Naive B cell (primary cell): ENCODE measurements at regions not wholly inside any gene's neighbourhood (a gene's known extent, or its start where the extent isn't known, plus 50 kb on each side); places are given as distances from the start of the nearest gene placed in this dataset.
"Not testable (repeated sequence)": the region's sequence is repeated elsewhere in the genome, so short reads cannot be mapped to it uniquely, and the experiment has no call there.

Experiments used
- ATAC-seq, 2 donors: fragments of 150-1000 bp; cut with Tn5 transposase; 2 replicates each; pipeline ENCODE4 v1.10.0; 2021; ENCODE audit warnings: low read depth in 2 of 2, mild to moderate bottlenecking in 2 of 2, moderate library complexity in 2 of 2
- DNase-seq: peaks from one replicate; pipeline ENCODE4 v3.0.0; 2022
- H3K27ac Mint-ChIP-seq, 6 donors: one replicate each; pipeline ENCODE4 v1.8.0; 2020 to 2022; ENCODE audit warnings: mild to moderate bottlenecking in 6 of 6, mixed read lengths in 6 of 6, moderate library complexity in 5 of 6, inconsistent platforms in 2 of 6
- H3K27me3 Mint-ChIP-seq, 3 donors: one replicate each; pipeline ENCODE4 v1.8.0; 2021 to 2022; ENCODE audit warnings: mixed read lengths in 3 of 3, mild to moderate bottlenecking in 1 of 3
- H3K36me3 Mint-ChIP-seq, 2 donors: one replicate each; pipeline ENCODE4 v1.8.0; 2020 to 2022; ENCODE audit warnings: mixed read lengths in 2 of 2, inconsistent platforms in 1 of 2, mild to moderate bottlenecking in 1 of 2
- H3K4me1 Mint-ChIP-seq, 3 donors: one replicate each; pipeline ENCODE4 v1.8.0; 2020 to 2022; ENCODE audit warnings: mixed read lengths in 3 of 3, inconsistent platforms in 1 of 3, mild to moderate bottlenecking in 1 of 3, moderate library complexity in 1 of 3
- H3K4me3 Mint-ChIP-seq, 8 donors: one replicate each; pipeline ENCODE4 v1.8.0; 2020 to 2022; ENCODE audit warnings: mild to moderate bottlenecking in 8 of 8, mixed read lengths in 8 of 8, moderate library complexity in 8 of 8, inconsistent platforms in 2 of 8
- H3K9me3 Mint-ChIP-seq, 7 donors: one replicate each; pipeline ENCODE4 v1.8.0; 2020 to 2022; ENCODE audit warnings: mixed read lengths in 7 of 7, mild to moderate bottlenecking in 5 of 7, inconsistent platforms in 2 of 7, moderate library complexity in 1 of 7

DNA sequence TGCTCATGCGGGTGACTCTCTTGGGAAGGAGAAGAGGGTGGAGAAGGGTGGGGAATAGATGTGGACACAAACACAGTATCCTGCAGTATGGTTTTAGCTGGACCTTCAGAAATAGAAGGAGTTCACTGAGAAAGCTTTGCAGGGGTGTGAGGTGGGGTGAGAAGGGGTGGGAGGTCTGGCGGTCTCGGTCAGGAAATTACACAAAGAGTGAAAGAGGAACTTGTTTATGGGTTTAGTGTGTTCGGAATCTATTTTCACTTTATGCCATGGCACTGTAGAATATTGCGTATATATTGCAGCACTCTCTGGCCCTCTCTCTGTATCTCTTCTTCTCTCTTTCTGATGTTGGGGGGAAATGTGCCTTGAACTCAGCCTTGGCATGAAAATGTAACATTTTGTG is 148.2 kb upstream of the GOT2 start:
- Mint-ChIP-seq H3K9me3 (peaks cover 7 to 14% (median 12%) of the 10 kb centered on the region in 7 donors), H3K4me1 (peaks cover 4 to 13% (median 13%) of the 10 kb centered on the region in 3 donors), H3K36me3 (no peaks in the 10 kb centered on the region), H3K27me3 (peaks cover 0 to 19% (median 5%) of the 10 kb centered on the region in 3 donors), H3K4me3 (peak overlapping the region in 6 of 8 donors; percentile 1 to 67 (median 52)), H3K27ac (peak overlapping the region in 3 of 6 donors; percentile 21 to 92 (median 41))
- ATAC-seq = peak; percentile 50 to 66
- DNase-seq = no peak

- peaks cover 0 to 25% (median 15%) of the 10 kb centered on the region in 3 donors for H3K27me3 Mint-ChIP-seq
- not testable (repeated sequence) for H3K36me3 Mint-ChIP-seq, DNase-seq, H3K4me3 Mint-ChIP-seq, ATAC-seq, H3K27ac Mint-ChIP-seq
- peaks cover 8 to 23% (median 18%) of the 10 kb centered on the region in 7 donors for H3K9me3 Mint-ChIP-seq
- peaks cover 4 to 13% (median 12%) of the 10 kb centered on the region in 3 donors for H3K4me1 Mint-ChIP-seq
Measured at GRCh38 chr16:58878641-58879040, 144.5 kb upstream of the GOT2 start.

GRCh38 chr16:58866935-58867334 is 132.8 kb upstream of the GOT2 start:
- Mint-ChIP-seq H3K4me1 (no peaks in the 10 kb centered on the region), H3K4me3 (no peak overlapping the region), H3K9me3 (peaks cover 0 to 2% (median 0%) of the 10 kb centered on the region in 7 donors), H3K27me3 (peaks cover 0 to 4% (median 1%) of the 10 kb centered on the region in 3 donors), H3K36me3 (no peaks in the 10 kb centered on the region), H3K27ac (no peak overlapping the region)
- DNase-seq = no peak
- ATAC-seq = no peak

- H3K4me1 Mint-ChIP-seq = no peaks in the 10 kb centered on the region
- H3K4me3 Mint-ChIP-seq = no peak overlapping the region
- no peak overlapping the region for H3K27ac Mint-ChIP-seq
- H3K27me3 Mint-ChIP-seq = peaks cover 0 to 14% (median 11%) of the 10 kb centered on the region in 3 donors
- H3K36me3 Mint-ChIP-seq = no peaks in the 10 kb centered on the region
- DNase-seq (no peak), ATAC-seq (no peak)
- peaks cover 0 to 5% (median 2%) of the 10 kb centered on the region in 7 donors for H3K9me3 Mint-ChIP-seq
Measured at GRCh38 chr16:58863761-58864160, 129.6 kb upstream of the GOT2 start.

DNA sequence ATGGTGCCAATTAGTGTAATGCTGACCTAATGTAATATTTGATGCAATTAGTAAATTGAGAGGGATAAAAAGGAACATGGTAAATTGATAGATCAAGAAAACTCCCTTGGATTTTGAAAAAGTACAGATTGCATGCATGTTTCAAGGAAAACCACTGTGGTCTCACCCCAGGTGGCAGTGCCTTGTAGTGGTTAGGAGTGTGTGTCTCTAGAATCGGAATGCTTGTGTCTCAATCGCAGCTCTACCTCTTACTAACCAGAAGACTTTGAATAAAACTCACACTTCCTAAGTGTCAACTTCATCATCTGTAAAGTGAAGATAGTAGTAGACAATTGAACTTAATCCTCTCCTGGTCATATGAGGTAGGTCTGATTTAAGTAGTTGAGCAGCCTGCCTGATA is 128.9 kb upstream of the GOT2 start:
- DNase-seq (no peak), ATAC-seq (no peak)
- no peaks in the 10 kb centered on the region for H3K4me1 Mint-ChIP-seq
- no peak overlapping the region for H3K4me3 Mint-ChIP-seq
- H3K27me3 Mint-ChIP-seq = peaks cover 0 to 14% (median 11%) of the 10 kb centered on the region in 3 donors
- no peak overlapping the region for H3K27ac Mint-ChIP-seq
- H3K9me3 Mint-ChIP-seq = peaks cover 0 to 5% (median 2%) of the 10 kb centered on the region in 7 donors
- H3K36me3 Mint-ChIP-seq = no peaks in the 10 kb centered on the region

GRCh38 chr16:58862334-58863021 is 128.4 kb upstream of the GOT2 start:
- DNase-seq (no peak), ATAC-seq (no peak)
- H3K4me3 Mint-ChIP-seq = no peak overlapping the region
- peaks cover 0 to 5% (median 2%) of the 10 kb centered on the region in 7 donors for H3K9me3 Mint-ChIP-seq
- peaks cover 0 to 13% (median 11%) of the 10 kb centered on the region in 3 donors for H3K27me3 Mint-ChIP-seq
- H3K4me1 Mint-ChIP-seq = no peaks in the 10 kb centered on the region
- no peak overlapping the region for H3K27ac Mint-ChIP-seq
- H3K36me3 Mint-ChIP-seq = no peaks in the 10 kb centered on the region

GRCh38 chr16:58859958-58860669 is 126.0 kb upstream of the GOT2 start:
- no peak overlapping the region for H3K4me3 Mint-ChIP-seq
- peaks cover 0 to 11% (median 9%) of the 10 kb centered on the region in 3 donors for H3K27me3 Mint-ChIP-seq
- peaks cover 0 to 5% (median 4%) of the 10 kb centered on the region in 3 donors for H3K4me1 Mint-ChIP-seq
- H3K36me3 Mint-ChIP-seq = no peaks in the 10 kb centered on the region
- H3K9me3 Mint-ChIP-seq = peaks cover 0 to 5% (median 0%) of the 10 kb centered on the region in 7 donors
- DNase-seq = no peak
- H3K27ac Mint-ChIP-seq = no peak overlapping the region
- ATAC-seq = no peak

- DNase-seq, H3K4me3 Mint-ChIP-seq, ATAC-seq, H3K27ac Mint-ChIP-seq, H3K9me3 Mint-ChIP-seq, H3K36me3 Mint-ChIP-seq: not testable (repeated sequence)
- H3K4me1 Mint-ChIP-seq = peaks cover 0 to 12% (median 5%) of the 10 kb centered on the region in 3 donors
- H3K27me3 Mint-ChIP-seq = peaks cover 0 to 11% (median 9%) of the 10 kb centered on the region in 3 donors
Measured at GRCh38 chr16:58858577-58858976, 124.5 kb upstream of the GOT2 start.

DNA sequence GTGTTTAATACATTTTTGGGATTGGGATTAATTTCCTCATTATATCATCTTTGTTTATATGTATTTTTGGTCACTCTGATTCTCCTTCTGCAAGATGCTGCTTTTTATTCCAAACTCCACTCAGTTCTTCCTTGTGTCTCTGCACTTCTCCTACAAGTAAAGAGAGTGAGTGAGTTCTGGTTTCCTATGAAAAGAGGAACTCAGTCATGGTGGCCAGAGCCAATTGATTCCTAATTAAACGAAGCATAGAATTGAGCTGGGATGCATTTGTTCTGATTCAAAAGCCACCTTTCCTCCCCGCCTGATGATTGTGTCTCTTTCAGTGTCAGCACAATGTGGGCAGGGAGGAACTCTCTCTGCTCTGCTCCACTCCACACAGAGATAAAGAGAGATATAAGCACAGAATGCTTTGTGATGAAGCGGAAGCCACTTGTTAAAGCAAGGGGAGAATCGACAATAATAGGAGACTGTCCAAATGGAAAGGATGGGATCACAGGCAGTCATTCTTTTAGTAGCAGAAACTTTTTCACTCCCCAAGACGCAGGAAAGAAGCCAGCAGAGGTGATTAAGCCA is 121.3 kb upstream of the GOT2 start:
- H3K27ac Mint-ChIP-seq = peak overlapping the region in 3 of 6 donors; percentile 45 to 84 (median 57)
- peaks cover 6 to 12% (median 9%) of the 10 kb centered on the region in 3 donors for H3K27me3 Mint-ChIP-seq
- no peaks in the 10 kb centered on the region for H3K36me3 Mint-ChIP-seq
- H3K4me1 Mint-ChIP-seq = peaks cover 0 to 12% (median 5%) of the 10 kb centered on the region in 3 donors
- no peak for ATAC-seq
- no peaks in the 10 kb centered on the region for H3K9me3 Mint-ChIP-seq
- no peak for DNase-seq
- no peak overlapping the region for H3K4me3 Mint-ChIP-seq

GRCh38 chr16:58853854-58854791 is 120.0 kb upstream of the GOT2 start:
- no peaks in the 10 kb centered on the region for H3K9me3 Mint-ChIP-seq
- ATAC-seq (peak; percentile 46 to 73), DNase-seq (no peak)
- peak overlapping the region in 1 of 6 donors; percentile 72 for H3K27ac Mint-ChIP-seq
- peaks cover 0 to 12% (median 5%) of the 10 kb centered on the region in 3 donors for H3K4me1 Mint-ChIP-seq
- H3K27me3 Mint-ChIP-seq = peaks cover 2 to 8% (median 7%) of the 10 kb centered on the region in 3 donors
- no peaks in the 10 kb centered on the region for H3K36me3 Mint-ChIP-seq
- H3K4me3 Mint-ChIP-seq = no peak overlapping the region

- Mint-ChIP-seq H3K27ac (no peak overlapping the region), H3K9me3 (peaks cover 0 to 5% (median 0%) of the 10 kb centered on the region in 7 donors), H3K27me3 (peaks cover 0 to 7% (median 7%) of the 10 kb centered on the region in 3 donors), H3K4me1 (peaks cover 0 to 12% (median 5%) of the 10 kb centered on the region in 3 donors), H3K4me3 (no peak overlapping the region), H3K36me3 (no peaks in the 10 kb centered on the region)
- ATAC-seq = no peak
- DNase-seq = no peak
Measured at GRCh38 chr16:58850678-58851020, 116.5 kb upstream of the GOT2 start.

DNA sequence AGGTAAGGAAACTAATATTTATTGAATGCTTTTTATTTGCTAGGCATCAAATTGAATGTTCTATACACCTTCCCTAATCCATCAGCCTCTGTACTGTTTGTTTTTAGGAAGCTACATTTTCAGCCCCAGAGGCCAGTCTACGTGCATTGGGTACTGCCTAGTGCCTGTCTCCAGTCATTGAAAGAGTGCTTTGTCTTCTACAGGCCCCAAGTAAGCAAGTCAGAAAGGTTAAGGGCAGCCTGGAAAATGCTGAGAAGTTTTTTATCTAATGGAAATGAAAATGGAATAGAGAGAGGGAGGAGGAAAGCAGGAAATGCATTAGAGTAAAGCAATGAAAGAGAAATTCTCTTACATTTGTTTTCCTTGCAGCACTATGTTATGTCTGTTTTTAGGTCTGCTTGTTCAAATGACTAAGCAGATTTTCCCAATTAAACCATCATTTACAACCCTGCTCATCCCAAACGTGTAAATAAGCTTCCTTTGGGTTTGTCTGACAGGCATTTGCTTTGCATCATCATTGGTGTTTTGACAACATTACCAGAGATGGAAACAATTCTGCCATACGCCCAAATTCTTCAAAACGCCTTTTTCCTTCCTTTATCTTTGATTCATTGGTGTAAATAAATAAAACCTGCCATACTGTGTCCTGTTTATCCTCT is 116.0 kb upstream of the GOT2 start:
- H3K4me3 Mint-ChIP-seq = no peak overlapping the region
- peaks cover 0 to 7% (median 7%) of the 10 kb centered on the region in 3 donors for H3K27me3 Mint-ChIP-seq
- H3K4me1 Mint-ChIP-seq = peaks cover 0 to 9% (median under 1%) of the 10 kb centered on the region in 3 donors
- ATAC-seq (no peak), DNase-seq (no peak)
- H3K36me3 Mint-ChIP-seq = no peaks in the 10 kb centered on the region
- no peak overlapping the region for H3K27ac Mint-ChIP-seq
- peaks cover 0 to 5% (median 0%) of the 10 kb centered on the region in 7 donors for H3K9me3 Mint-ChIP-seq
